ENCODE measurements at regions not wholly inside any gene's neighbourhood (a gene's known extent, or its start where the extent isn't known, plus 50 kb on each side); places are given as distances from the start of the nearest gene placed in this dataset.

DNA sequence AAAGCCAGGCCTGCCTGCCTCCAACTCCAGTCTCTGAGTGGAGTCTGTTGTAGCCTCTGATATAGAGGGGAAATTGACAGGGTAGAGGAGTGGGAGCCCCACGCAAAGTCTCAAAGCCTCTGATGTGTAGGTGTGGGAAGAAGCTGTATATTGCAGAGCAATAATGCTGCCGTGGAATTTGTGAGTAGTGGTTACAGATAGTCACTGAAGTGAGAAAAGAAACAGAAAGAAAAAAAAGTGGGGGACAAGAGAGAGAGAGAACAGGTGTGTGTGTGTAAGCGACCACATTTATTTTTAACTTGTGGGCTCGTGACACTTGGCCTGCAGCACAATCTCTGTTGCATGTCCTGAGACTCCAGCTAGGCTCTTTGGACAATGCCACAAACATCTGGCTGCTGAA is 227.8 kb downstream of the NSG2 start:
- ATAC-seq (ENCODE audit: low FRiP score) (no peak), DNase-seq (ENCODE audit: low spot score) (no peak)
- TF ChIP-seq, protein P1, sequence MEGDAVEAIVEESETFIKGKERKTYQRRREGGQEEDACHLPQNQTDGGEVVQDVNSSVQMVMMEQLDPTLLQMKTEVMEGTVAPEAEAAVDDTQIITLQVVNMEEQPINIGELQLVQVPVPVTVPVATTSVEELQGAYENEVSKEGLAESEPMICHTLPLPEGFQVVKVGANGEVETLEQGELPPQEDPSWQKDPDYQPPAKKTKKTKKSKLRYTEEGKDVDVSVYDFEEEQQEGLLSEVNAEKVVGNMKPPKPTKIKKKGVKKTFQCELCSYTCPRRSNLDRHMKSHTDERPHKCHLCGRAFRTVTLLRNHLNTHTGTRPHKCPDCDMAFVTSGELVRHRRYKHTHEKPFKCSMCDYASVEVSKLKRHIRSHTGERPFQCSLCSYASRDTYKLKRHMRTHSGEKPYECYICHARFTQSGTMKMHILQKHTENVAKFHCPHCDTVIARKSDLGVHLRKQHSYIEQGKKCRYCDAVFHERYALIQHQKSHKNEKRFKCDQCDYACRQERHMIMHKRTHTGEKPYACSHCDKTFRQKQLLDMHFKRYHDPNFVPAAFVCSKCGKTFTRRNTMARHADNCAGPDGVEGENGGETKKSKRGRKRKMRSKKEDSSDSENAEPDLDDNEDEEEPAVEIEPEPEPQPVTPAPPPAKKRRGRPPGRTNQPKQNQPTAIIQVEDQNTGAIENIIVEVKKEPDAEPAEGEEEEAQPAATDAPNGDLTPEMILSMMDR (IDR thresholded peaks at IDR 0.05), result no peak

DNA sequence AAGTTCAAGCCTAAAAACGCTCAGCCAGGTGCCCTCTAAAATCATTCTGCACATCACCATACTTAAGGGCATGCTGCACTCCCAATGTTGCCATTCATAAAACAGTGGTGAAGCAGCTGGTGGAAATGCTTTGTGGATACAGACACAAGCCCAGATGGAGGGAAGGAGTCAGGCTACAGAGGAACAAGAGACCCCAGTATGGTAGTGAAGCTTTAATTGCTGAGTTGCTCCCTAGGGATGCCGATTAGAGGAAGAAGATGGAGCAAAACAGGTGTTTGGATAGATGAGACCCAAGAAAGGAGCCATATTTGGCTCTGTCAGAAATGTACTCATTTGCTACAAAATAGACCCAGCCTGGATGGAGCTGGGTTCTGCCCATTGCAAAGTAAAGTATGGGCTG is 230.5 kb downstream of the NSG2 start:
- DNase-seq (ENCODE audit: low spot score) (no peak), ATAC-seq (ENCODE audit: low FRiP score) (no peak)
- TF ChIP-seq, protein P1 (IDR thresholded peaks at IDR 0.05), result no peak

DNA sequence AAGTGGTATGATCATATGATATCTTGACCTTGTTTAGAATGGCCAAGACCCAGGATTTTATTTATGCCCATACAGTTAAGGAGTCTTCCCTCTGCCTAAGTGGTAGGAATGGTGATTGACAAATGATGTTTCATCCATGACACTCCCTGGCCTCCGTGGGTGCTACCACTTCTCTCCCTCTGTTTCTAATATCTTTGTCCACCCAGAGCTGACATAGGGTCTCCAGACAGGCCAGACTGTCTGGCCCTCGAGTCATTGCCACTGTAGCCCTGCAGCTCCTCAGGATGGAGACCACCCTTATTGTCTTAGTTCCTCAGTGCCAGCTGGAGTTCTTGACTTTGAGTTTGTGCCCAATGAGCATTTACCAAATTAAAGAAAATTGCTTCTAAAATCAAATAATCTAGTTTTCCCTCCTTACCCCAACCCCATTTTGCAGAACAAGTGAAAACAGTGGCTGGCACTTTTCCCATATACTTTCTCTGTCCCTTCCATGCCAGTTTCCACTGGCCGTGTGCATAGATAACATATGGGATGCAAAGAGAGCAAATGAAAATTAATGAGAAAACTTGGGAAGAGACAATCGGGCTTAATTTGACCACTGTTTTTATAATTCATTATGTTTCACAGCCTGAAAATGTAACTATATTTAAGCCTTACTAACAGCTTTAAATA is 235.7 kb downstream of the NSG2 start:
- ATAC-seq (ENCODE audit: low FRiP score), result no peak
- no peak for DNase-seq (ENCODE audit: low spot score)
- TF ChIP-seq, protein P1 (IDR thresholded peaks at IDR 0.05), result no peak

DNA sequence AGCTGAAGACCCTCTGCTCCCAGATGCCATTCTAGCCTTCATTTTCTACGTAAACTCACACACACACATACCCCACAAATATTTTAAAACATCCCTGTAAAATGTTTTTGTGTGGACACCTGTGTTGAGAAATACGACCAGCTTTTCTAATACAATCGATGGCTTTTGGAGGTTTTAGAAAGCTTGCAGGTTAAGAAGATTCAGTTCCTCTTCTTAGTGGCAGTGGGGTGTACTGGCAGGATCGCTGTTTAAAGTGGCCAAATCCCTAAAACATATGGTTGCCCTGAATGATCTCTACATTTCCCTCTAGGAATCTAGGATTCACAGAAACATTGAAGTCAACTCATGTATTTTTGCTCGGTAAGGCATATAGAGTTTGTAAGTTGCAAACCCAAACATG is 236.3 kb downstream of the NSG2 start:
- ATAC-seq (ENCODE audit: low FRiP score), result no peak
- TF ChIP-seq, protein P1 (IDR thresholded peaks at IDR 0.05), result no peak
- no peak for DNase-seq (ENCODE audit: low spot score)

DNA sequence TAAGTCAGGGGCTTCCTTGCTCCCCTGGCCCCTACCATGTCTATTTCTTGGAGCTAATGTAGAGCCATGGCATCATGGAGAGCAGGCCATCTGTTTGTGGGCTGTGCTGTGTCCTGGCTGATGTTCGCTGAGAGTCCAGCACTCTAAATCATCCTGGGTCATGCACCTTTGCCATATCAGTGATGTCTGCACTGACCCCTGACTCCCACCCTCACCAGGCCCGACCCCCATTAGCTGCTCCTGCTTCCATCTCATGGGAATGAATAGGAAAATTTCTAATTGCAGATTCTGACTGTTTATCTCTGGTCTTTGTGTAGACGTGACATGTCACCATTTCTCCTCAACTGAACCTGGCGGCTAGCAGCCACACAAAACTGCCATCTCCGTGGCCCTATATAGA is 236.9 kb downstream of the NSG2 start:
- TF ChIP-seq, protein P1 (IDR thresholded peaks at IDR 0.05), result no peak
- ATAC-seq (ENCODE audit: low FRiP score) (no peak), DNase-seq (ENCODE audit: low spot score) (no peak)

DNA sequence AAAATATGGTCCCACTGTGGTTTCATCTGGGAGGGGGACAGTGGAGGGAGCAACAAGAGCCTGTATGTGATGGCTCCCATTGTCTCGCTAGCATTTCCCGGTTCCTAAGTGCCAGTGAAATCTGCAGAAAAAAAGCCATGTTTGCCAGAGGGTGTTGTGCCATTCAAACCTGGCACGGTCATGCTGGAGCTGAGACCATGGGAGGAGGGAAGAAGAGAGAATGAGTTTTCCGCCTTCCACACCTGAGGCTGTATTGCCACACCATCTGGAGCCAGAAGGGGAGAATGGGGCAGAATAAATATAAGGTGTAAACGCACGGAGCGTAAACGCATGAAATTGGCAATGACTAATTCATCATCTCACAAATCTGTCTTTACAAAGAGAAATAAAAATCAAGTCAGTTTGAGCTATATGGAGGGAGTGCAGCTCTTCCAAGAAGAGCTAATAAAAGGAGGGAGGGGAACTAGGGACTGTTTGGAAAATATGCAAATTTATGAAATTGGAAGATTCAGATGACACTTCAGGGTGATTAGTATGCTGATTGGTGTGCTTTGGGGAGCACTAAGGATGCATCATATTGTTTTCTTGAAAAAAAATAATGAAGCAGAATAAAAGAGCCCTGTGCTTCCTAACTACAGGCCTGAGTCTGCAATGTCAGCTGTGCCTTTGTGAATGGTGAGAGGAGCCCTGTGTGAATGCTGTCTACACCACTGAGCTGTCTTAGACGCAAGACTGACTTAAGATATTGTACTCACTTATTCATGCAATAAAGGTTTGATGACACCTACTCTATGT is 237.9 kb downstream of the NSG2 start:
- DNase-seq (ENCODE audit: low spot score) (no peak), ATAC-seq (ENCODE audit: low FRiP score) (no peak)
- TF ChIP-seq, protein P1 (IDR thresholded peaks at IDR 0.05), result no peak

DNA sequence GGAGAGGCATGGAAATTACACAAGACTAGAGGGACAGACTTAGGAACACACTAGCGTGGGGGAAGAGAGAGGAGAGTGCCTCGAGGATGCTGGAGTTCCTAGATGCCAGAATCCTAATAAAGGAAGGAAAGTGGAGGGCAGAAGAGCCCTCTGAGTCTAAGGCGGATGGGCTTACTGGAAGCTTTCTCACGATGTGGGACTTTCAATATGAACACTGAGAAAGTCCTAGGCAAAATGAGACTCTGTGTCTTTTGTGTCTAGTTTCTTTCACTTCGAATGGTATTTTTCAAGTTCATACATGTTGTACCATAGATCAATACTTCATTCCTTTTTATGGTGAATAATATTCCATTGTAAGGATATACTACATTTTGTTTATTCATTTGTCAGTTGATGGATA is 239.4 kb downstream of the NSG2 start:
- DNase-seq (ENCODE audit: low spot score) (no peak), ATAC-seq (ENCODE audit: low FRiP score) (no peak)
- TF ChIP-seq, protein P1 (IDR thresholded peaks at IDR 0.05), result no peak
